Left hindlimb (tissue), 1 donor: ENCODE measurements at regions not wholly inside any gene's neighbourhood (a gene's known extent, or its start where the extent isn't known, plus 50 kb on each side); places are given as distances from the start of the nearest gene placed in this dataset.
"Not testable (repeated sequence)": the region's sequence is repeated elsewhere in the genome, so short reads cannot be mapped to it uniquely, and the experiment has no call there.

Source experiments
- DNase-seq: peaks from one replicate; pipeline ENCODE4 v3.0.0-alpha.2; 2018

GRCh38 chr12:58378028-58378427 is 436.7 kb downstream of the ATP23 start:
- DNase-seq, result no peak

DNA sequence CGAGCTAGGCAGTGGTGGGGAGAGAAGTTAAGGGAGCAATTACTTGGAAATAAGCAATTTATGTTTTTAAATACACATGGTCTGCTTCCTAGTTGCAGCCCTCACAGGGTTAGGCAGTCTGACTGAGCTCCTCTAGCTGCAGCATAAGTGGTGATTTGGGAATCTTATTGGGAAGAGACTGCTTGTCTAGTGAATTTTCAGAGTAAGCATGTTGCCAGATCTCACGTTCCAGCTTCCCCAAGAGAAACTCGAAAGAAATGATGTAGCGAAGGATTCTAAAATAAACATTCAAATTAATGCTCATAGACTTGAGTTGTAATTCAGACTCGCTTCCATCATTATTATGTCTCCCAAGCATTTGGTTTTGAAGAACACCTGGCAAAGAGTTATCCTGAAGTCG is 440.2 kb downstream of the ATP23 start:
- no peak for DNase-seq

DNA sequence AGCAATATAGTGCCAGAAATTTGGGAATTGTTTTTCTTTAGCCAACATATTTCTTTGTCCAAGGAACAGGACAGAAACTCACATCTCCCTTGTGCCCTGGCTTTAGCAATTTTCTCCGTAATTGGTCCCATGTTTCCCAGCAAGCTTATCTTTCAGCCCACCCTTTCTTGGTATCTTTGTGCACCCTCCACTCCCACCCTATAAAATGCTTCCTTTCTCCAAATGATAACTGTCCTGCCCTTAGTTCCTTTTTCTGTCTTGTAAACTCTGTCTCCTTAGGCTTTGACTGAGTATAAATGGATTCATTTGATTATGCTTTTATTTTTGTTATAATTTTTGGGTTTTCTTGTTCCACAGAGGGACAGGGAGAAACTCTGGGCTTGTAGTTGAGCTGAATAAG is 442.8 kb downstream of the ATP23 start:
- DNase-seq, result no peak

DNA sequence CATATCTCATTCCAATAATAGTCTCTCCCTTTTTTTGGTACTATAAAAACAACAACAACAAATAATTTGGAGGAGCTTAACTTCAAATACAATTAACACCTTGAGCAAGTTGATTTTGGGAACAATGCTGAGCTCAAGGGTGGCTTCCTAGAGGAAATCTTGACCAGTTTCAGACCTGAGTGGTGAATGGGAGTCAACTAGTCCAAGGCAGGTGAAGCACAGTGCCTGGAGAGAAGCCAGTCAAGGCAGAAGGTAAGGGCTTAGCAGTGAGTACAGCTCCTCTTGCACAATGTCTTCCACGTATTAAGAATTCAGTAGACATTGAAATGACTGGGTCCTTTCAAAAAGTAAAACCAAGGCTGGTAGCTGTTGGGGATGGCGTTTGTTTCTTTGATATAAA is 444.8 kb downstream of the ATP23 start:
- DNase-seq, result no peak

GRCh38 chr12:58387199-58387598 is 445.8 kb downstream of the ATP23 start:
- no peak for DNase-seq

GRCh38 chr12:58388261-58388660 is 446.9 kb downstream of the ATP23 start:
- DNase-seq, result no peak

GRCh38 chr12:58393152-58393551 is 451.8 kb downstream of the ATP23 start:
- DNase-seq, result no peak

- no peak for DNase-seq
Measured at GRCh38 chr12:58395056-58395455, 453.7 kb downstream of the ATP23 start.

DNA sequence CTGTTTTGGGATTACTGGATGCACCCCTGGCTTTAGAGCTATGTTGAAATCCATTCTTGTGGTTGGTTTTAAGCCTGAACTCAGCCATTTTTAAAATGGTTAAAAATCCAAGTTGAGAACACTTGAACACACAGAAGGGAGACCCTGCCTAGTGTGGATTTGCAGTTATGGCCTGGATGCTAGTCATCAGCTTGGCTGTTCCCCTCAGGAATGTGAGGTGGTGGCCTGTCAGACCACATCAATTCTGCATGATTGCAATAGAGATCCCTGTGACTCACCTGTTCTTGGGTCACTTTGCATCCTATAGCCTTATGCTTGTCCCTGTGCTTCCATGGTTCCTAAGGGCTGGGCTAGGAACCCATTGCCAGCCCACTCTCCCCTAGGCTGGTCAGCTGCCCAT is 454.1 kb downstream of the ATP23 start:
- no peak for DNase-seq

- no peak for DNase-seq
Measured at GRCh38 chr12:58396239-58396638, 454.9 kb downstream of the ATP23 start.

DNA sequence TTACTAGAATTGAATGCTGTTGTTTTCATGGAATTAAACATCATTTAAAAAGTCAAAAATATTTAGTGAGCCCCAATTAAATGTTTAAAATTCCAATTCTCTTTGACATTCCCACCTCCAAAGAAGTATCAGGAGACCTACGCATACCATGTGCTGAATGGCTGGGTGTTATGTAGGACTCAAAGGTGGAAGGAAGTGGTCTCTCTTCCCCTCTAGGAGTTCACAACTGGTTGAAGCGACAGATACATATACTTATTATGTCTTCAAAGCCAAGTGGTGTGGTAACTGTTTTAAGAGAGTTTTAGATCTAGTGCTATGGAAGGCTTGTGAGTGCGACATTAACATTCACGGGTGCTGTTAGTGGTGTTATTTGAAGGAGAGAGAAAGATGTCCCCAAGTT is 464.0 kb downstream of the ATP23 start:
- no peak for DNase-seq

DNA sequence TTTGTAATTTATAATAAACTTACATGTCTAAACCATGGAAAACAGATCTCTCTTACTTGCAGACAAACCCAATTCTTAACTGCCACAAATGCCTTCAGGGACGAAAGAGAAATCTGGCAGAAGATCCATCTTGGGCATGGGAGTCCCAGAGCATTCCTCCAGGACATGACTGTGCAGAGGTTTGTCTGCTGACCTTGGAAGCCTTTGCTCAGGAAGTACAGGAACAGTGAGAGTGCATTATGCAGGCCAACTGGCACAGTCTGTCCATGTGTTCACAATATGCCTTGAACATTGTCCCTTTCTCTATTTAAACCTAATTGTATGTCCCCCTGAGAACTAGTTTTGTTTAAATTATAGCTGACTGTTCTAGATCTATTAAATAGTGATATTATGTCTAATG is 467.1 kb downstream of the ATP23 start:
- no peak for DNase-seq

- DNase-seq, result no peak
Measured at GRCh38 chr12:58412461-58413060, 471.2 kb downstream of the ATP23 start.

GRCh38 chr12:58413794-58414193 is 472.4 kb downstream of the ATP23 start:
- DNase-seq, result no peak

DNA sequence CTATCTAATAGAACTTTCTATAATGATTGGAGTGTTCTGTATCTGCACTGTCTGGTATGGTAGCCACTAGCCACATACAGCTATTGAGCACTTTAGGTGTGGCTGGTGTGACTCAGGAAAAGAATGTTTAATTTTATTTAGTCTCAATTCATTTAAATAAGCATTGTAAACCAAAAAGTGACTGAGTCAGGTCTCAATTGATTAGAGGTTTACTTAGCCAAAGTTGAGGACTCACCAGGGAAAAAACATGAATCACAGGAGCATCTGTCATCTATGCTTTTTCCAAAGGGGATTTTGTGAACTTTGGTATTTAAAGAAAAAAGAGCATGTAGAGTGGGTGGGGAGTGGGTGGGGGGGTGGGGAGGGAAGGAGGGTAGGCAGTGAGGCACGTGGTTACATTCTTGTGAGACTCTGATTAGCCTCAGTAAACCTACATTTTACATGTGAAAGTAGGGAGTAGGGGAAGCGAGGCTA is 473.1 kb downstream of the ATP23 start:
- DNase-seq, result no peak

- no peak for DNase-seq
Measured at GRCh38 chr12:58415716-58416115, 474.3 kb downstream of the ATP23 start.

GRCh38 chr12:58416236-58416635 is 474.9 kb downstream of the ATP23 start:
- no peak for DNase-seq

- no peak for DNase-seq
Measured at GRCh38 chr12:58419196-58419760, 477.9 kb downstream of the ATP23 start.

DNA sequence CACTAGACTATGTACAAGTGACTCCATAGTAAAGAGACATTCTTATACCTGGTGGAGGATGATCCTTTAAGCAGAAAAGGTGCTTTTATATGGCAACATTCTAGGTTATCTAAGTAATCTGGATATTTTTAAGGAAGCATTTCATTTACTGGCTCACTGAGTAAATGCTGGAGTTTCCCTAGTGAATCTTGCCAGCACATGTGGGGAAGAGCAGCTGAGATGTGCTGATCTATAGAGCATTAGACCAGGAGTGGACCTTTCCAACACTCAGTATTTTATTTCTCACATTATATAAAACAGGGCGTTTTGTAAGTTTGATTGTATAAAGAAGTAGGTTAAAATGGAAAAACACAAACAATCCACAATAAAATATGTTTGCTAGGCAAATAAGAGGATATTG is 478.5 kb downstream of the ATP23 start:
- no peak for DNase-seq

GRCh38 chr12:58420503-58420902 is 479.1 kb downstream of the ATP23 start:
- DNase-seq, result no peak

DNA sequence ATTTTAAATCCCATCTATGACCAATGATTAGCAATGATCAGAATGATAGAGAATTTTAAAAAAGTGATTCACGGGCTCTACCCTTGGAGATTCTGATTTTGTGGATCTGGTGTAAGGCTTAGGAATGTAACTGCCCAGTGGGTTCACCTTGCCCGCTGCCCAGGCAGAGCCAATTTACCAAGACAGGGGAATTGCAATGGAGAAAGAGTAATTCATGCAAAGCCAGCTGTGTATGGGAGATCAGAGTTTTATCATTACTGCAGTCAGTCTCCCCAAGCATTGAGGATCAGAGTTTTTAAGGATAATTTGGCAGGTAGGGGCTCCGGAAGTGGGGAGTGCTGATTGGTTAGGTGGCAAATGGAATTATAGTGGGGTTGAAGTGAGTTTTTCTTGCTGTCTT is 480.6 kb downstream of the ATP23 start:
- DNase-seq, result no peak

DNA sequence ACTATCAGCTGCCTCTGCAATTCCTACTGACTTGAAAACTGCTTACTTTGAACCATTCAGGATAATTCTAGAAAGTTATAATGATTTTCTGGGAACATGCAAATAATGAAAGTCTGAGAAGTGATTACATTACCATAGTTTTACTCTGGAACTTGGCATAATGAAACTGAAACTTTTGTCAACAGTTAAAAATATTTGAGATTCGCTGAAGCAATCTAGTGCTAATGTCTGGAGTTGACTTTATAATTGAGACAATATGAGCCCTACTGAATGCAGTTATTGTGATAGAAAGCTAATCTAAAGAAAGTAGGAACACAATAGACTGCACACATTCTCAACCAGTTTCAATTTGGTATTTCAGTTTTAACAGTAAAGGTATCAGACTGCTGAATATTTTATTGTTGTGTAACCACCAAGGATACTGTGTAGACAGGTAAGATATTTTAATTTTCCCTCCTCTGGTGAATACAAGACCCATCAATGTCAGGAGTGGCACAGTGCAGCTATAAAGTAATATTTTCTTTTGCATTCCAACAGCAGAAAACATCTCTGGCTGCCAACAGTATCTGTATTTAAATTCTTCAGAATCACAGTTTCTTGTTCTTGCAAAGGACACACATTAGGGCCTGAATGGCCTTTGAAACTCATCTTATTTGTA is 483.5 kb downstream of the ATP23 start:
- DNase-seq, result no peak

GRCh38 chr12:58425481-58426392 is 484.4 kb downstream of the ATP23 start:
- peak; percentile 45 for DNase-seq

DNA sequence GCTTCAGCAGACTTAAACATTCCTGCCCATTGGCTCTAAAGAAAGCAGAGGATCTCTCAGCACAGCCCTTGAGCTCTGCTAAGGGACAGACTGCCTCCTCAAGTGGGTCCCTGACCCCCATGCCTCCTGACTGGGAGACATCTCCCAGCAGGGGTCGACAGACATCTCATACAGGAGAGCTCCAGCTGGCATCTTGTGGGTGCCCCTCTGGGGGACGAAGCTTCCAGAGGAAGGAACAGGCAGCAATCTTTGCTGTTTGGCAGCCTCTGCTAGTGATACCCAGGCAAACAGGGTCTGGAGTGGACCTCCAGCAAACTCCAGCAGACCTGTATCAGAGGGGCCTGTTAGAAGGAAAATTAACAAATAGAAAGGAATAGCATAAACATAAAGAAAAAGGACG is 485.1 kb downstream of the ATP23 start:
- not testable (repeated sequence) for DNase-seq
